ENCODE measurements at regions not wholly inside any gene's neighbourhood (a gene's known extent, or its start where the extent isn't known, plus 50 kb on each side); places are given as distances from the start of the nearest gene placed in this dataset.

DNA sequence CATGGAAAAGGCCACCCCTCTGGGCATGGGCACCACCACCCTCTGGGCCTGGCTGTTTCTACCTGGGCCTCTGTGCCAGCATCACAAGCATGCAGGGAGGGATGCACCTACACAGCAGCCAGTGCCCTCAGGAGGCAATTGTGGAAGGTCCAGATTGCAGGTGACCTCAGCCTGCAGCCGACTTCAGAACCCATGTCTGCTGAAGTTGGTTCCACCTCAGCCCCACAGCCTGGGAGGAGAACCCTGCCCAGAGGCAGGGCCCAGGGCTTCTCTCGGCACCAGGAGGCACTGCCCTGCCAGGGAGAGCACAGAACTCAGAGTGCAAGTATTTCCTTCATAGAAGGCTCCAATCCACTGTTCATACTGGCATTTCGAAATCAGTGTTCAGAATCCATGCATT is 149.8 kb downstream of the TTLL2 start:
- TF ChIP-seq TCF4 (CRISPR knock-in tag; IDR thresholded peaks at IDR 0.05; ENCODE audit: borderline replicate concordance) (no peak), GLIS3 (CRISPR knock-in tag; IDR thresholded peaks at IDR 0.05) (no peak), PPARA (CRISPR knock-in tag; IDR thresholded peaks at IDR 0.05; ENCODE audit: borderline replicate concordance) (no peak), ZNF8 (CRISPR knock-in tag; IDR thresholded peaks at IDR 0.05) (no peak), OSR1 (CRISPR knock-in tag; IDR thresholded peaks at IDR 0.05) (no peak), CSDC2 (CRISPR knock-in tag; IDR thresholded peaks at IDR 0.05) (no peak)
- TF ChIP-seq, protein P1, sequence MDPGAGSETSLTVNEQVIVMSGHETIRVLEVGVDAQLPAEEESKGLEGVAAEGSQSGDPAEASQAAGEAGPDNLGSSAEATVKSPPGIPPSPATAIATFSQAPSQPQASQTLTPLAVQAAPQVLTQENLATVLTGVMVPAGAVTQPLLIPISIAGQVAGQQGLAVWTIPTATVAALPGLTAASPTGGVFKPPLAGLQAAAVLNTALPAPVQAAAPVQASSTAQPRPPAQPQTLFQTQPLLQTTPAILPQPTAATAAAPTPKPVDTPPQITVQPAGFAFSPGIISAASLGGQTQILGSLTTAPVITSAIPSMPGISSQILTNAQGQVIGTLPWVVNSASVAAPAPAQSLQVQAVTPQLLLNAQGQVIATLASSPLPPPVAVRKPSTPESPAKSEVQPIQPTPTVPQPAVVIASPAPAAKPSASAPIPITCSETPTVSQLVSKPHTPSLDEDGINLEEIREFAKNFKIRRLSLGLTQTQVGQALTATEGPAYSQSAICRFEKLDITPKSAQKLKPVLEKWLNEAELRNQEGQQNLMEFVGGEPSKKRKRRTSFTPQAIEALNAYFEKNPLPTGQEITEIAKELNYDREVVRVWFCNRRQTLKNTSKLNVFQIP (CRISPR knock-in tag; IDR thresholded peaks at IDR 0.05; ENCODE audit: borderline replicate concordance, low read depth), result no peak
- TF ChIP-seq, protein P2, sequence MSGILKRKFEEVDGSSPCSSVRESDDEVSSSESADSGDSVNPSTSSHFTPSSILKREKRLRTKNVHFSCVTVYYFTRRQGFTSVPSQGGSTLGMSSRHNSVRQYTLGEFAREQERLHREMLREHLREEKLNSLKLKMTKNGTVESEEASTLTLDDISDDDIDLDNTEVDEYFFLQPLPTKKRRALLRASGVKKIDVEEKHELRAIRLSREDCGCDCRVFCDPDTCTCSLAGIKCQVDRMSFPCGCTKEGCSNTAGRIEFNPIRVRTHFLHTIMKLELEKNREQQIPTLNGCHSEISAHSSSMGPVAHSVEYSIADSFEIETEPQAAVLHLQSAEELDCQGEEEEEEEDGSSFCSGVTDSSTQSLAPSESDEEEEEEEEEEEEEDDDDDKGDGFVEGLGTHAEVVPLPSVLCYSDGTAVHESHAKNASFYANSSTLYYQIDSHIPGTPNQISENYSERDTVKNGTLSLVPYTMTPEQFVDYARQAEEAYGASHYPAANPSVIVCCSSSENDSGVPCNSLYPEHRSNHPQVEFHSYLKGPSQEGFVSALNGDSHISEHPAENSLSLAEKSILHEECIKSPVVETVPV (CRISPR knock-in tag; IDR thresholded peaks at IDR 0.05), result no peak
- ATAC-seq, result no peak

DNA sequence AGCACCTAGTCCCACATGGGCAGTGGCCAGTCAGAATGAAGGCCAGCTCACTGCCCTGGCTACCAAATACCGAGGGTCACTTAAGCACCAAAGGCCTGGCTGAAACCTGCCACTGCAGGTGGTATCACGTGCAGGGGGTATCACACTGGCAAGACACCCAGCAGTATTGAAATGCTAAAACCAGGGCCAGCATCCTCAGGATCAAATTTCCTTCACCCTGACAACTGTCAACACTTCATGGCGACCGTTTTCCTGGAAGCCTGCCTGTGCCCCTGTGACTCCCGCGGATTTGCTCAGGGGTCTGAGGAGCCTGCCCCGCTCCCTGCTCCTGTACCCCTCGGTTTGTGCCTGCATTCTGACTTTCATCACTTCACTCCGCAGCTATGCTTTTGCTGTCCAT is 151.1 kb downstream of the TTLL2 start:
- ATAC-seq, result no peak
- TF ChIP-seq, protein P2 (CRISPR knock-in tag; IDR thresholded peaks at IDR 0.05), result no peak
- TF ChIP-seq, protein P3, sequence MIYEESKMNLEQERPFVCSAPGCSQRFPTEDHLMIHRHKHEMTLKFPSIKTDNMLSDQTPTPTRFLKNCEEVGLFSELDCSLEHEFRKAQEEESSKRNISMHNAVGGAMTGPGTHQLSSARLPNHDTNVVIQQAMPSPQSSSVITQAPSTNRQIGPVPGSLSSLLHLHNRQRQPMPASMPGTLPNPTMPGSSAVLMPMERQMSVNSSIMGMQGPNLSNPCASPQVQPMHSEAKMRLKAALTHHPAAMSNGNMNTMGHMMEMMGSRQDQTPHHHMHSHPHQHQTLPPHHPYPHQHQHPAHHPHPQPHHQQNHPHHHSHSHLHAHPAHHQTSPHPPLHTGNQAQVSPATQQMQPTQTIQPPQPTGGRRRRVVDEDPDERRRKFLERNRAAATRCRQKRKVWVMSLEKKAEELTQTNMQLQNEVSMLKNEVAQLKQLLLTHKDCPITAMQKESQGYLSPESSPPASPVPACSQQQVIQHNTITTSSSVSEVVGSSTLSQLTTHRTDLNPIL (CRISPR knock-in tag; IDR thresholded peaks at IDR 0.05; ENCODE audit: low read depth), result no peak
- TF ChIP-seq GLIS3 (CRISPR knock-in tag; IDR thresholded peaks at IDR 0.05), result no peak
- TF ChIP-seq ZNF70 (CRISPR knock-in tag; IDR thresholded peaks at IDR 0.05), result no peak
- no peak for TF ChIP-seq BACH2 (CRISPR knock-in tag; IDR thresholded peaks at IDR 0.05; ENCODE audit: borderline replicate concordance)
- TF ChIP-seq CSDC2 (CRISPR knock-in tag; IDR thresholded peaks at IDR 0.05), result no peak
- TF ChIP-seq RARB (CRISPR knock-in tag; IDR thresholded peaks at IDR 0.05), result no peak
- TF ChIP-seq, protein P4, sequence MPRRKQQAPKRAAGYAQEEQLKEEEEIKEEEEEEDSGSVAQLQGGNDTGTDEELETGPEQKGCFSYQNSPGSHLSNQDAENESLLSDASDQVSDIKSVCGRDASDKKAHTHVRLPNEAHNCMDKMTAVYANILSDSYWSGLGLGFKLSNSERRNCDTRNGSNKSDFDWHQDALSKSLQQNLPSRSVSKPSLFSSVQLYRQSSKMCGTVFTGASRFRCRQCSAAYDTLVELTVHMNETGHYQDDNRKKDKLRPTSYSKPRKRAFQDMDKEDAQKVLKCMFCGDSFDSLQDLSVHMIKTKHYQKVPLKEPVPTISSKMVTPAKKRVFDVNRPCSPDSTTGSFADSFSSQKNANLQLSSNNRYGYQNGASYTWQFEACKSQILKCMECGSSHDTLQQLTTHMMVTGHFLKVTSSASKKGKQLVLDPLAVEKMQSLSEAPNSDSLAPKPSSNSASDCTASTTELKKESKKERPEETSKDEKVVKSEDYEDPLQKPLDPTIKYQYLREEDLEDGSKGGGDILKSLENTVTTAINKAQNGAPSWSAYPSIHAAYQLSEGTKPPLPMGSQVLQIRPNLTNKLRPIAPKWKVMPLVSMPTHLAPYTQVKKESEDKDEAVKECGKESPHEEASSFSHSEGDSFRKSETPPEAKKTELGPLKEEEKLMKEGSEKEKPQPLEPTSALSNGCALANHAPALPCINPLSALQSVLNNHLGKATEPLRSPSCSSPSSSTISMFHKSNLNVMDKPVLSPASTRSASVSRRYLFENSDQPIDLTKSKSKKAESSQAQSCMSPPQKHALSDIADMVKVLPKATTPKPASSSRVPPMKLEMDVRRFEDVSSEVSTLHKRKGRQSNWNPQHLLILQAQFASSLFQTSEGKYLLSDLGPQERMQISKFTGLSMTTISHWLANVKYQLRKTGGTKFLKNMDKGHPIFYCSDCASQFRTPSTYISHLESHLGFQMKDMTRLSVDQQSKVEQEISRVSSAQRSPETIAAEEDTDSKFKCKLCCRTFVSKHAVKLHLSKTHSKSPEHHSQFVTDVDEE (CRISPR knock-in tag; IDR thresholded peaks at IDR 0.05), result no peak
- TF ChIP-seq ESRRG (CRISPR knock-in tag; IDR thresholded peaks at IDR 0.05), result no peak
- no peak for TF ChIP-seq OSR1 (CRISPR knock-in tag; IDR thresholded peaks at IDR 0.05)
- no peak for TF ChIP-seq ZC3H10 (CRISPR knock-in tag; IDR thresholded peaks at IDR 0.05)
- no peak for TF ChIP-seq ZFP30 (CRISPR knock-in tag; IDR thresholded peaks at IDR 0.05)
- TF ChIP-seq, protein P1 (CRISPR knock-in tag; IDR thresholded peaks at IDR 0.05; ENCODE audit: borderline replicate concordance, low read depth), result no peak
- no peak for TF ChIP-seq ZNF565 (CRISPR knock-in tag; conservative IDR thresholded peaks at IDR 0.05; ENCODE audit: low read depth)
- no peak for TF ChIP-seq ARNTL (CRISPR knock-in tag; IDR thresholded peaks at IDR 0.05; ENCODE audit: borderline replicate concordance, low read depth)
- no peak for TF ChIP-seq ZNF8 (CRISPR knock-in tag; IDR thresholded peaks at IDR 0.05)
- no peak for TF ChIP-seq PPARA (CRISPR knock-in tag; IDR thresholded peaks at IDR 0.05; ENCODE audit: borderline replicate concordance)
- TF ChIP-seq TCF4 (CRISPR knock-in tag; IDR thresholded peaks at IDR 0.05; ENCODE audit: borderline replicate concordance), result no peak

Data from SK-N-SH treated with all-trans-retinoic acid at 6 μM for 48 hours (cell line).